ENCODE measurements at regions not wholly inside any gene's neighbourhood (a gene's known extent, or its start where the extent isn't known, plus 50 kb on each side); places are given as distances from the start of the nearest gene placed in this dataset.

DNA sequence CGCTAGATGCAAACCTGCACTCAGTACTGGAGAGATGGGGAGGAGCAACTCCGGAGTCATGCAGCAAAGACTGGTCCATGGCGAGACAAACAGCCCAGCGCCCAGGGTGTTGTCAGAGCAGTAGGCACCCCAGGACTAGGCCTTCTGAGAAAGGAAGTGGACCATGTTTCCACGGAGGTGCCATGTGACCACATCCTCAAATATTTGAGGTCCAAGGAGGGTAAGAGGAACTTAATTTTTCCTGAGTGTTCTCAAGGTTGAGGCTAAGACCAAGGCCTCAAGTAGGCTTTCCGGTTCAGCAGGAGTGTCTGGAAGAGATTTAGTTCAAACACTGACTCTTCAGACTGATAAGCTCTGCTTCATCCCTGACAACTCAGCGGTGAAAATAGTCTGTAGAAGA lies 186.2 kb downstream of the RHOU start:
- no peak overlapping the region for H3K27ac ChIP-seq
- no peak overlapping the region for H3K4me3 ChIP-seq
- DNase-seq: no peak
- H3K9me3 ChIP-seq: no peaks in the 10 kb centered on the region
- no peaks in the 10 kb centered on the region for H3K27me3 ChIP-seq
- H3K36me3 ChIP-seq: no peaks in the 10 kb centered on the region
- no peak for TF ChIP-seq POLR2A (IDR thresholded peaks at IDR 0.05)
- TF ChIP-seq, protein P1, sequence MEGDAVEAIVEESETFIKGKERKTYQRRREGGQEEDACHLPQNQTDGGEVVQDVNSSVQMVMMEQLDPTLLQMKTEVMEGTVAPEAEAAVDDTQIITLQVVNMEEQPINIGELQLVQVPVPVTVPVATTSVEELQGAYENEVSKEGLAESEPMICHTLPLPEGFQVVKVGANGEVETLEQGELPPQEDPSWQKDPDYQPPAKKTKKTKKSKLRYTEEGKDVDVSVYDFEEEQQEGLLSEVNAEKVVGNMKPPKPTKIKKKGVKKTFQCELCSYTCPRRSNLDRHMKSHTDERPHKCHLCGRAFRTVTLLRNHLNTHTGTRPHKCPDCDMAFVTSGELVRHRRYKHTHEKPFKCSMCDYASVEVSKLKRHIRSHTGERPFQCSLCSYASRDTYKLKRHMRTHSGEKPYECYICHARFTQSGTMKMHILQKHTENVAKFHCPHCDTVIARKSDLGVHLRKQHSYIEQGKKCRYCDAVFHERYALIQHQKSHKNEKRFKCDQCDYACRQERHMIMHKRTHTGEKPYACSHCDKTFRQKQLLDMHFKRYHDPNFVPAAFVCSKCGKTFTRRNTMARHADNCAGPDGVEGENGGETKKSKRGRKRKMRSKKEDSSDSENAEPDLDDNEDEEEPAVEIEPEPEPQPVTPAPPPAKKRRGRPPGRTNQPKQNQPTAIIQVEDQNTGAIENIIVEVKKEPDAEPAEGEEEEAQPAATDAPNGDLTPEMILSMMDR (IDR thresholded peaks at IDR 0.05): no peak
- no peaks in the 10 kb centered on the region for H3K4me1 ChIP-seq

DNA sequence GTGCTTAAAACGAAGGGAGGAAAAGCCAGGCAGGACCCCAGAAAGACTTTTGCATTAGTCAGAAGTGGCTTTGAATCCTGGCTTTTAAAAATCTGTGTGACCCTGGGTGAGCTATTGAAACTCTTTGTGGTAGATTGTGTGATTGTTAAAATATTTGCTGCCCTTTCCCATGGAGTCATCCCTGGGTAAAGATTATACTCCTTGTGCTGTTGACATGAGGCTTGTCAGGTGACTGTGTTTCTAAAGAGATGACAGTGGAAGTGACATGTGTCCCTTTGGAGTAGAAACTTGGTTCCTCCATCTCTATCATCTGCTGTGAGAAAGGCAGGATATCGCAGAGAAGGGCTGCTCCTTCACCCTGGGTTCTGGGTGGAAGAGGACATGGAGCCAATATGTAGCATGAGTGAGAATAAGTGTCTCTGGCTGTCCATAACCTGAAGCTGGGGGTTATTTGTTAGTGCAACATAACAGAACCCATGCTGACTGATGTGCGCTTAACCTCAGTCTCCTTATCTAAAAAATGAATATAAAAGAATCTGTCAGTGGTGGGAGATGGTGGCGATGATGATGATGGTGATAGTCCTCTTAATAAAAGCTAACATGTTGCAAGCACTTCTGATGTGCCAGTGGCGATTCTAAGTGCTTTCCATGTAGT lies 187.6 kb downstream of the RHOU start:
- H3K27me3 ChIP-seq: no peaks in the 10 kb centered on the region
- TF ChIP-seq, protein P1 (IDR thresholded peaks at IDR 0.05): no peak
- TF ChIP-seq POLR2A (IDR thresholded peaks at IDR 0.05): no peak
- H3K27ac ChIP-seq: no peak overlapping the region
- H3K4me1 ChIP-seq: no peaks in the 10 kb centered on the region
- no peak overlapping the region for H3K4me3 ChIP-seq
- H3K9me3 ChIP-seq: no peaks in the 10 kb centered on the region
- H3K36me3 ChIP-seq: no peaks in the 10 kb centered on the region
- no peak for DNase-seq

DNA sequence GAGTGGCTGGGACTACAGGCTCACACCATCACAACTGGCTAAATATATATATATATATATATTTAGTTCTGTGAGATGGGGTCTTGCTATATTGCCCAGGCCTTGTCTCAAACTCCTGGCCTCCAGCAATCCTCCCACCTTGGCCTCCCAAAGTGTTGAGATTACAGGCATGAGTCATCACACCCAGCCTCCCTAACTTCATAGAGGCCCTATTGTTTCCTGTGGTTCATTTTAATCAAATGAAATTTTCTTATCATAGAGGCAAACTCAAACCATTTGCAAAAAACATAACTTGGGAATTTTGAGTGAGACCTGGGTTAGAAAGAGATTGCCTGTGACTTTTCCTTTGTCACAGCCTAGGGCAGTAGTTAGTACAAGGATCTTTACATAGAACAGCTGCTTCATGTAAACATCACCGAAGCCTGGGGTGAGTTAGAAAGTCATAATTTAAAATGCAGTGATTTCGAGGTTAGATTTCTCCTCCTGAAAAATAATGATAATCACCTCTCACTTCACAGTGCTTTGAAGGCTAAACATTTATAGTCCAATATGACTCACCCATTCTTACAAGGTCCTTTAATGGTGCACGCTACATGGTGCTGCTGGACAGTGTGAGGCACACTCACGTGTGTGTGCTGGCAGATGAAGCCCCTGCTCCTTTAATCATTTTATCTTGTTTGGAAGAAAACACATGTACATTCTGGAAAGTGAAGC lies 188.9 kb downstream of the RHOU start:
- Histone ChIP-seq H3K9me3 (no peaks in the 10 kb centered on the region), H3K4me3 (no peak overlapping the region), H3K4me1 (no peaks in the 10 kb centered on the region), H3K36me3 (no peaks in the 10 kb centered on the region), H3K27ac (no peak overlapping the region), H3K27me3 (no peaks in the 10 kb centered on the region)
- no peak for TF ChIP-seq POLR2A (IDR thresholded peaks at IDR 0.05)
- TF ChIP-seq, protein P1 (IDR thresholded peaks at IDR 0.05): no peak
- DNase-seq: no peak

DNA sequence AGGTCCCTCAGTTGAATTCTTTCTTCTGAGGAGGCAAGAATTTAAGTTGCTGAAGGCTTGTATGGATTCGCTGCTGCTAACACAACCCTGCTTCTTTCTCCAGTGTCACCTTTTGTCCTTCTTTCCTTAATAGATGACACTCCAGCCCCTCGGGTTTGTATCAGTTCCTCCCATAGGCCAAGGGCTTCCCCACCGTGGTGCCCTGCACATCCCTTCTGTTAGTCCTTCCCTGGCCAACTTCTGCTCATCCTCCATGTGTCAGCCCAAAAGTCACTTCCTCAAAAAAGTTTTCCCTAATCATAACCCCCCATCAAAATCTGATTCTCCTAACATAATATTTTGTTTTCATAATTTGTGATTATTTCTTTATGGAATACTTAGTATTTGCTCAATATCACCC lies 190.4 kb downstream of the RHOU start:
- Histone ChIP-seq H3K36me3 (no peaks in the 10 kb centered on the region), H3K4me1 (no peaks in the 10 kb centered on the region), H3K9me3 (no peaks in the 10 kb centered on the region), H3K27ac (no peak overlapping the region), H3K4me3 (no peak overlapping the region), H3K27me3 (no peaks in the 10 kb centered on the region)
- no peak for DNase-seq
- TF ChIP-seq, protein P1 (IDR thresholded peaks at IDR 0.05): no peak
- no peak for TF ChIP-seq POLR2A (IDR thresholded peaks at IDR 0.05)

DNA sequence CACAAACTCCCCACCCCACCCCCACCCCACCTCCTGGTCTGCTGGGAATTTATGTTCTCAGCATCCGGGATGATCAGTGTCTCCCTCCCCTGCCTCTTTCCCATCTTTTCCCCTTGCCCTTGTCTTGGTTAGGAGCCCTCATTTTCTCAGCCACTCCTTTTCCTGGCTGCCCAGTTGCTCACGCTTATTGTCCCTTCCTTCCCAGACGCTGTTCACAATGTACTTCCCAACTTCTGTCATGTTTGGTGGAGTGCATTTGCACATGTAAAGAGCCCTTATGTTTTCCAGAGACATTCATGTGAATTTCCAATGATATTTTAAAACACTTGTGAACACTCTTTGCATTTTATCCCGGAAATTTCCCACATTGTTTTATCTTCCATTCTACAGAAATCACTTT lies 192.1 kb downstream of the RHOU start:
- no peaks in the 10 kb centered on the region for H3K4me1 ChIP-seq
- no peak overlapping the region for H3K27ac ChIP-seq
- no peak overlapping the region for H3K4me3 ChIP-seq
- H3K9me3 ChIP-seq: no peaks in the 10 kb centered on the region
- H3K36me3 ChIP-seq: no peaks in the 10 kb centered on the region
- DNase-seq: no peak
- no peaks in the 10 kb centered on the region for H3K27me3 ChIP-seq
- no peak for TF ChIP-seq POLR2A (IDR thresholded peaks at IDR 0.05)
- TF ChIP-seq, protein P1 (IDR thresholded peaks at IDR 0.05): no peak

Measured in Peyer's patch (tissue), 4 donors.